ENCODE measurements at regions not wholly inside any gene's neighbourhood (a gene's known extent, or its start where the extent isn't known, plus 50 kb on each side); places are given as distances from the start of the nearest gene placed in this dataset.

DNA sequence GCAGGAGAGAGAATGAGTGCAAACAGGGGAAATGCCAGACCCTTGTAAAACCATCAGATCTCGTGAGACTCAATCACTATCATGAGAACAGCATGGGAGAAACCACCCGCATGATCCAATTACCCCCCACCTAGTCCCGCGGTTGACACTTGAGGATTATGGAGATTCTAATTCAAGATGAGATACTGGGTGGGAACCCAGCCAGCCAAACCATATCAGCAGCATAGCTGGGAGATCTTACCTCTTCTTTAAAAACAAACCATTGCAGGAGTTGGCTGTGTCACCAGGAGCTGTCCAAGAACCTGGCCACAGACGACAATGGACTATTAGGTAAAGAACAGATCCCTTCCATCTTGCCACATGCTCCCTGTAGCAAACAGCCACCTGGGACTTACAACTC lies 422.7 kb downstream of the MATN1 start:
- H3K4me3 ChIP-seq = no peak overlapping the region
- TF ChIP-seq, protein P1, sequence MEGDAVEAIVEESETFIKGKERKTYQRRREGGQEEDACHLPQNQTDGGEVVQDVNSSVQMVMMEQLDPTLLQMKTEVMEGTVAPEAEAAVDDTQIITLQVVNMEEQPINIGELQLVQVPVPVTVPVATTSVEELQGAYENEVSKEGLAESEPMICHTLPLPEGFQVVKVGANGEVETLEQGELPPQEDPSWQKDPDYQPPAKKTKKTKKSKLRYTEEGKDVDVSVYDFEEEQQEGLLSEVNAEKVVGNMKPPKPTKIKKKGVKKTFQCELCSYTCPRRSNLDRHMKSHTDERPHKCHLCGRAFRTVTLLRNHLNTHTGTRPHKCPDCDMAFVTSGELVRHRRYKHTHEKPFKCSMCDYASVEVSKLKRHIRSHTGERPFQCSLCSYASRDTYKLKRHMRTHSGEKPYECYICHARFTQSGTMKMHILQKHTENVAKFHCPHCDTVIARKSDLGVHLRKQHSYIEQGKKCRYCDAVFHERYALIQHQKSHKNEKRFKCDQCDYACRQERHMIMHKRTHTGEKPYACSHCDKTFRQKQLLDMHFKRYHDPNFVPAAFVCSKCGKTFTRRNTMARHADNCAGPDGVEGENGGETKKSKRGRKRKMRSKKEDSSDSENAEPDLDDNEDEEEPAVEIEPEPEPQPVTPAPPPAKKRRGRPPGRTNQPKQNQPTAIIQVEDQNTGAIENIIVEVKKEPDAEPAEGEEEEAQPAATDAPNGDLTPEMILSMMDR (IDR thresholded peaks at IDR 0.05; ENCODE audit: control extremely low read depth, extremely low read depth) = no peak
- 71 to 84% methylated on average over 5 of the region's 5 CpGs for WGBS, 2 donors
- H3K4me1 ChIP-seq (ENCODE audit: control insufficient read depth in 5 of 5, insufficient read depth in 5 of 5, low read length in 5 of 5) = no peaks in the 10 kb centered on the region
- H3K27ac ChIP-seq (ENCODE audit: low read depth in 1 of 2, low read length in 1 of 2) = no peak overlapping the region
- ATAC-seq (ENCODE audit: insufficient read depth, low FRiP score) (no peak), DNase-seq (no peak)
- no peaks in the 10 kb centered on the region for H3K36me3 ChIP-seq (ENCODE audit: control insufficient read depth in 4 of 4, insufficient read depth in 4 of 4, low read length in 4 of 4)
- H3K27me3 ChIP-seq (ENCODE audit: control insufficient read depth in 3 of 3, insufficient read depth in 3 of 3, low read length in 2 of 3) = peaks cover 0 to 12% (median 4%) of the 10 kb centered on the region in 3 donors
- peaks cover 0 to 8% (median 2%) of the 10 kb centered on the region in 4 donors for H3K9me3 ChIP-seq (ENCODE audit: control insufficient read depth in 4 of 4, insufficient read depth in 3 of 4, low read length in 3 of 4)
- H3K9ac ChIP-seq (ENCODE audit: insufficient read depth in 1 of 2, low read length in 2 of 2) = no peak overlapping the region

DNA sequence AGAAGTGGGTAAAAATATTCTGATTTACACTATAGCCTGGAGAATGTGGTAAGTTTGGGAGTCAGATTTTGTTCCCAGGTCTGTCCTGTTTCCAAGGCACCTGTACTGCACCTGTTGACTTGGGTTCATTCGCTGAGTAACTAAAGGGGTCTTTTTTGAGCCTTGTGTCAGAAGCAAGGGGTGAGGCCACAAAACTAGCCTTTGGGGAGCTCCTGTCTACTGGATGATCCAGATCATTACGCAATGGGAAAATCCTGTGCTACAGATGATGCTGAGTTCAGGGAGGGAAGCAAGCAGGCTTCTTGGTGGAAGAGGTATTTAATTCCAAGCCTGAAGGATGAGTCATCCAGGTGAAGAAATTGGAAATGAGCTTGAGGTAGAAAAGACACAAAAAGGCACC lies 424.0 kb downstream of the MATN1 start:
- H3K4me1 ChIP-seq (ENCODE audit: control insufficient read depth in 5 of 5, insufficient read depth in 5 of 5, low read length in 5 of 5) = no peaks in the 10 kb centered on the region
- H3K27me3 ChIP-seq (ENCODE audit: control insufficient read depth in 3 of 3, insufficient read depth in 3 of 3, low read length in 2 of 3) = peaks cover 0 to 3% (median 0%) of the 10 kb centered on the region in 3 donors
- no peak for DNase-seq
- 92 to 96% methylated on average over 2 of the region's 2 CpGs for WGBS, 2 donors
- H3K9ac ChIP-seq (ENCODE audit: insufficient read depth in 1 of 2, low read length in 2 of 2) = no peak overlapping the region
- no peaks in the 10 kb centered on the region for H3K36me3 ChIP-seq (ENCODE audit: control insufficient read depth in 4 of 4, insufficient read depth in 4 of 4, low read length in 4 of 4)
- H3K27ac ChIP-seq (ENCODE audit: low read depth in 1 of 2, low read length in 1 of 2) = no peak overlapping the region
- H3K9me3 ChIP-seq (ENCODE audit: control insufficient read depth in 4 of 4, insufficient read depth in 3 of 4, low read length in 3 of 4) = peaks cover 0 to 9% (median 2%) of the 10 kb centered on the region in 4 donors
- ATAC-seq (ENCODE audit: insufficient read depth, low FRiP score) = no peak
- no peak overlapping the region for H3K4me3 ChIP-seq
- TF ChIP-seq, protein P1 (IDR thresholded peaks at IDR 0.05; ENCODE audit: control extremely low read depth, extremely low read depth) = no peak

DNA sequence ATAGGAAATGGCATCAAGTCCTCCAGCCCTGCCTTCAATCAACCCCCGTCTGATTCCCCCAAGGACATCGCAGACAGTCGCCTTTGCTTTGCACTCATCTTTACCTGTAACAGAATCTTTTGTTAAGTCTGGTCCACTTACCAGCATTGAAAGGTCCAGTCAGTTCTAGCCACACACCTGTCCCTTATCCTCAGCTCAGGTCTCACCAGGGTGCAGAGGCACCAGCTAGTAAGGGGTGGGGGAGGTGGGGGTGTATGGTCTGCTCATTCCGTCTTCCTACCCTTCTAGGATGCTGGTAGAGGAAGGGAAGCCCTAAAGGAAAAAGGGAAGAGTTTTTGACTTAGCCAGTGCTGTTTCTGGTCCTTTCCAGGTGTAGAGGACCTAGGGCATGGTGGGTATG lies 427.7 kb downstream of the MATN1 start:
- no peaks in the 10 kb centered on the region for H3K27me3 ChIP-seq (ENCODE audit: control insufficient read depth in 3 of 3, insufficient read depth in 3 of 3, low read length in 2 of 3)
- ATAC-seq (ENCODE audit: insufficient read depth, low FRiP score) (no peak), DNase-seq (no peak)
- no peak overlapping the region for H3K4me3 ChIP-seq
- 88 to 92% methylated on average over 4 of the region's 4 CpGs for WGBS, 2 donors
- H3K36me3 ChIP-seq (ENCODE audit: control insufficient read depth in 4 of 4, insufficient read depth in 4 of 4, low read length in 4 of 4) = no peaks in the 10 kb centered on the region
- TF ChIP-seq, protein P1 (IDR thresholded peaks at IDR 0.05; ENCODE audit: control extremely low read depth, extremely low read depth) = no peak
- no peak overlapping the region for H3K9ac ChIP-seq (ENCODE audit: insufficient read depth in 1 of 2, low read length in 2 of 2)
- H3K4me1 ChIP-seq (ENCODE audit: control insufficient read depth in 5 of 5, insufficient read depth in 5 of 5, low read length in 5 of 5) = no peaks in the 10 kb centered on the region
- peaks cover 0 to 8% (median 2%) of the 10 kb centered on the region in 4 donors for H3K9me3 ChIP-seq (ENCODE audit: control insufficient read depth in 4 of 4, insufficient read depth in 3 of 4, low read length in 3 of 4)
- no peak overlapping the region for H3K27ac ChIP-seq (ENCODE audit: low read depth in 1 of 2, low read length in 1 of 2)

DNA sequence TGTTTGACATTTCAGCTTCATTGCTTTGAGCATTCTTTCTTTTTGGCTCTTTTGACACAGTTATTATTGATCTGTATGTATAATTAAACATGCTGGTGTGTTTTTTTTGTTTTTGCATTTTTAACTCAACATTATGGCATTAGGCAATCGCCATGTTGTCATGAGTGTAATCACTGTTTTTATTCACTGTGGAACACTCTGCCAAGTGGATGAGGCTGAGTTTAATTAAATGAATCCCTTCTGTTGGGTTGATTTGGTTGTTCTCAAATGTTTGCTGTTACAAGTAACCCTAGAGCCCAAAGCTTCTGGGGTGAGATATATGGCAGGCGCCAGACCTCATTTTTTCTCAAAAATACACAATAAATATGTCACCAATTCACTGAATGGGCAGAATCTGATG lies 428.1 kb downstream of the MATN1 start:
- WGBS, 2 donors = 77 to 87% methylated on average over 2 of the region's 2 CpGs
- Histone ChIP-seq H3K4me1 (ENCODE audit: control insufficient read depth in 5 of 5, insufficient read depth in 5 of 5, low read length in 5 of 5) (no peaks in the 10 kb centered on the region), H3K4me3 (no peak overlapping the region), H3K36me3 (ENCODE audit: control insufficient read depth in 4 of 4, insufficient read depth in 4 of 4, low read length in 4 of 4) (no peaks in the 10 kb centered on the region), H3K9ac (ENCODE audit: insufficient read depth in 1 of 2, low read length in 2 of 2) (no peak overlapping the region), H3K9me3 (ENCODE audit: control insufficient read depth in 4 of 4, insufficient read depth in 3 of 4, low read length in 3 of 4) (peaks cover 0 to 8% (median 2%) of the 10 kb centered on the region in 4 donors), H3K27ac (ENCODE audit: low read depth in 1 of 2, low read length in 1 of 2) (no peak overlapping the region), H3K27me3 (ENCODE audit: control insufficient read depth in 3 of 3, insufficient read depth in 3 of 3, low read length in 2 of 3) (no peaks in the 10 kb centered on the region)
- no peak for DNase-seq
- no peak for ATAC-seq (ENCODE audit: insufficient read depth, low FRiP score)
- TF ChIP-seq, protein P1 (IDR thresholded peaks at IDR 0.05; ENCODE audit: control extremely low read depth, extremely low read depth) = no peak
